MCF 10A (cell line): ENCODE measurements at regions not wholly inside any gene's neighbourhood (a gene's known extent, or its start where the extent isn't known, plus 50 kb on each side); places are given as distances from the start of the nearest gene placed in this dataset.

Experiments used
- BruUV-seq: library from RNA; stranded (reverse); fragments of 400-500 nt; replicated peaks from 2 replicates; lab custom pipeline; 2021; lab: Mats Ljungman, UMichigan
- CTCF ChIA-PET: fragments of 300-600 bp; sonication (Branson Sonifier 250); formaldehyde crosslinking; extraction: SDS; loops from one replicate; lab custom pipeline; 2021; ENCODE audit warnings: antibody characterized with exemption, inconsistent platforms; lab: Yijun Ruan, JAX
- POLR2A ChIA-PET: fragments of 300-600, 350-650 bp; sonication (Branson Sonifier 250); formaldehyde crosslinking; extraction: SDS; loops from one replicate; lab custom pipeline; 2020; ENCODE audit warnings: antibody characterized with exemption, inconsistent platforms; lab: Yijun Ruan, JAX
- DNase-seq: peaks from one replicate; pipeline ENCODE4 v3.0.0-alpha.2; 2018; ENCODE audit not compliant: unreplicated experiment
- H3K27ac Mint-ChIP-seq: one replicate; pipeline ENCODE4 v1.8.0; 2022; ENCODE audit warnings: mild to moderate bottlenecking, low read depth, mixed read lengths; ENCODE audit not compliant: unreplicated experiment
- H3K27me3 Mint-ChIP-seq: one replicate; pipeline ENCODE4 v1.8.0; 2022; ENCODE audit warnings: mixed read lengths; ENCODE audit not compliant: insufficient read depth, unreplicated experiment
- H3K36me3 Mint-ChIP-seq: one replicate; pipeline ENCODE4 v1.8.0; 2022; ENCODE audit warnings: mild to moderate bottlenecking, moderate library complexity, mixed read lengths; ENCODE audit not compliant: insufficient read depth, unreplicated experiment
- H3K4me1 Mint-ChIP-seq: one replicate; pipeline ENCODE4 v1.8.0; 2022; ENCODE audit warnings: mixed read lengths; ENCODE audit not compliant: insufficient read depth, unreplicated experiment
- H3K4me3 Mint-ChIP-seq: one replicate; pipeline ENCODE4 v1.8.0; 2022; ENCODE audit warnings: mild to moderate bottlenecking, moderate library complexity, mixed read lengths; ENCODE audit not compliant: unreplicated experiment
- H3K9me3 Mint-ChIP-seq: one replicate; pipeline ENCODE4 v1.8.0; 2022; ENCODE audit warnings: mixed read lengths; ENCODE audit not compliant: unreplicated experiment
- CTCF ChIP-seq: fragments of 200-600 bp; IDR thresholded peaks from one replicate; pipeline ENCODE4 v1.8.0; 2022; ENCODE audit warnings: antibody characterized with exemption, mild to moderate bottlenecking; ENCODE audit not compliant: unreplicated experiment
- intact Hi-C: fragments of 100-400 bp; cut with micrococcal nuclease; formaldehyde crosslinking; loops from 2 replicates; pipeline ENCODE4 v1.14.1; 2022

DNA sequence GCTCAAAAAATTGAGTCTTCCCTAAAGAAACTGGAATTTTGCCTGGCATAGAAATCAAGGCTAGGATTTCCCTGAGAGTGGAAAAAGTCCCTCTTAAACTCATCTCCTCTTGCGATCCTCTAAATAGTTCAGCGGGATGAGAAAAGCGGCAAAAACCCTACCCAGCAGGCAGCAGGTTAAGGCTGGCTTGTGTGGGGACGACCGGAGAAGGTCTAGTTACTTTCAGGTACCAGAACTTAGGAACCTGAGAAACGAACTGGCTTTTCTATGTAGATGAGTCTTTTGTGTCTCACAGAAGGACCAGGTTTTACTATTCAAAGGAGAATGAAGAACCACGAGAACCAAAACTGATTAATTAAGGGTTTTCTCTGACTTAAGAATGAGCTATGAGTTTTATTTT is 523.7 kb upstream of the TGFBR2 start:
- Mint-ChIP-seq H3K36me3 (no peaks in the 10 kb centered on the region), H3K27me3 (no peaks in the 10 kb centered on the region), H3K4me3 (no peak overlapping the region), H3K27ac (no peak overlapping the region), H3K4me1 (peaks cover 8% of the 10 kb centered on the region), H3K9me3 (no peaks in the 10 kb centered on the region)
- ChIA-PET POLR2A (no interaction called here), CTCF (no interaction called here)
- BruUV-seq: no TSS peak
- intact Hi-C loops: no loop called here
- TF ChIP-seq CTCF: no peak
- DNase-seq: no peak

DNA sequence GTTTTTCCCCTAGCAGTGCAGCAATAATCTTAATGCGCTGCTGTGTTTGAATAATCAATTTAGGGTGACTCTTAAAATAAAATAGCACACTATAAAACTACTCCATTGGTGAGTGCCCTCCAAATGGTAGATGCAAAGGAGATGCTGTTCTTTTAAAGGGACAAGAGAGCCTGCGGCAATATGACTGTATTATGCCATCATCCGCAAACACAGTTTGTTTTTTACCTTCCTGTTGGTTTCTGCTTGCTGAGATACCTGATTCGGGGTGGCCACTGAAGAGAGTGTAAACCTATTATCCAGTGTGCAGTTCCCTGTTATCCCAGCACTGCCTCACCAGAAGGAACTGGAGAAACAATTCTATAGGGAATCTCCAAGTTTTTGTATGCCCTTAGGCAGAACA is 523.1 kb upstream of the TGFBR2 start:
- BruUV-seq: no TSS peak
- Mint-ChIP-seq H3K9me3 (no peaks in the 10 kb centered on the region), H3K4me1 (peaks cover 8% of the 10 kb centered on the region), H3K27me3 (no peaks in the 10 kb centered on the region), H3K36me3 (no peaks in the 10 kb centered on the region), H3K4me3 (no peak overlapping the region), H3K27ac (no peak overlapping the region)
- no peak for DNase-seq
- ChIA-PET CTCF (no interaction called here), POLR2A (no interaction called here)
- intact Hi-C loops: no loop called here
- TF ChIP-seq CTCF: no peak

DNA sequence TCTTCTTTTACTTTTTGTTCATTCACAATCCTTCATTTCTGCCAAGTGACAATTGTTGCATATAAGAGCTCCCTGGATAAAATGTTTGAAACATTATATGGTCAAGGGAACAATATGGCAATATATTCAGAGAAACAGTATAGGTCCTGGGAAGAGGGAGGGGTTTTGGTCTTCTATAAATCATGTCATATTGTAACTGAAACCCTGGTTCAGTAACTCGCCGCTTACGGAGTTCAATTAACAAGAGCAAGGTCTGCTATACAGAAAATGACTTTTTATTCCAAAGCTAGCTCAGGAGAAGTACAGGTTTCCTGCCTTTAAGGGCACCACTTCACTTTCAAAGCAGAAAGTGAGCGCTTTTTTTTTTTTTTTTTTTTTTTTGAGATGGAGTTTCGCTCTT is 522.1 kb upstream of the TGFBR2 start:
- H3K27me3 Mint-ChIP-seq: no peaks in the 10 kb centered on the region
- POLR2A ChIA-PET: interaction anchor here (0.7 kb wide), 1 partner anchor 11 kb away, joined by 3 read pairs; no protein-coding TSS in a partner anchor
- CTCF ChIA-PET: interaction anchor here (0.5 kb wide), 1 partner anchor 14 kb away, joined by 3 read pairs; no protein-coding TSS in a partner anchor
- H3K4me3 Mint-ChIP-seq: no peak overlapping the region
- intact Hi-C loops: no loop called here
- no peak for TF ChIP-seq CTCF
- no peaks in the 10 kb centered on the region for H3K9me3 Mint-ChIP-seq
- H3K36me3 Mint-ChIP-seq: no peaks in the 10 kb centered on the region
- no peak for DNase-seq
- BruUV-seq: no TSS peak
- H3K27ac Mint-ChIP-seq: no peak overlapping the region
- H3K4me1 Mint-ChIP-seq: peaks cover 5% of the 10 kb centered on the region

GRCh38 chr3:30084971-30085403 is 521.4 kb upstream of the TGFBR2 start:
- no peaks in the 10 kb centered on the region for H3K27me3 Mint-ChIP-seq
- H3K9me3 Mint-ChIP-seq: no peaks in the 10 kb centered on the region
- no peak overlapping the region for H3K4me3 Mint-ChIP-seq
- no peak overlapping the region for H3K27ac Mint-ChIP-seq
- no peak for DNase-seq
- POLR2A ChIA-PET: no interaction called here
- H3K4me1 Mint-ChIP-seq: peaks cover 5% of the 10 kb centered on the region
- no peaks in the 10 kb centered on the region for H3K36me3 Mint-ChIP-seq
- CTCF ChIA-PET: no interaction called here
- TF ChIP-seq CTCF: no peak
- BruUV-seq: no TSS peak
- intact Hi-C loops: no loop called here
